NCI-H1105 treated with DMSO at 0.1 percent for 48 hours (cell line): ENCODE measurements at regions not wholly inside any gene's neighbourhood (a gene's known extent, or its start where the extent isn't known, plus 50 kb on each side); places are given as distances from the start of the nearest gene placed in this dataset.
"Not testable (repeated sequence)": the region's sequence is repeated elsewhere in the genome, so short reads cannot be mapped to it uniquely, and the experiment has no call there.

Experiments used
- DNase-seq: peaks from one replicate; lab custom pipeline; 2025; lab: John Stamatoyannopoulos, UW

GRCh38 chr5:62222305-62222704, 83.7 kb upstream of the KIF2A start:
- DNase-seq: not testable (repeated sequence)

- DNase-seq: not testable (repeated sequence)
Measured at GRCh38 chr5:62223312-62223670, 82.7 kb upstream of the KIF2A start.

- DNase-seq: not testable (repeated sequence)
Measured at GRCh38 chr5:62224987-62225601, 80.9 kb upstream of the KIF2A start.

- not testable (repeated sequence) for DNase-seq
Measured at GRCh38 chr5:62230876-62231388, 75.1 kb upstream of the KIF2A start.

- DNase-seq: no peak
Measured at GRCh38 chr5:62231576-62231975, 74.4 kb upstream of the KIF2A start.

- not testable (repeated sequence) for DNase-seq
Measured at GRCh38 chr5:62232218-62232617, 73.8 kb upstream of the KIF2A start.

GRCh38 chr5:62233083-62234046, 72.6 kb upstream of the KIF2A start:
- DNase-seq: not testable (repeated sequence)

GRCh38 chr5:62236593-62236992, 69.4 kb upstream of the KIF2A start:
- DNase-seq: not testable (repeated sequence)

GRCh38 chr5:62237944-62238343, 68.1 kb upstream of the KIF2A start:
- DNase-seq: not testable (repeated sequence)

- not testable (repeated sequence) for DNase-seq
Measured at GRCh38 chr5:62238584-62238983, 67.4 kb upstream of the KIF2A start.

- not testable (repeated sequence) for DNase-seq
Measured at GRCh38 chr5:62240494-62240893, 65.5 kb upstream of the KIF2A start.

GRCh38 chr5:62242000-62242399, 64.0 kb upstream of the KIF2A start:
- not testable (repeated sequence) for DNase-seq

- DNase-seq: not testable (repeated sequence)
Measured at GRCh38 chr5:62243046-62243445, 63.0 kb upstream of the KIF2A start.

GRCh38 chr5:62248192-62248591, 57.8 kb upstream of the KIF2A start:
- not testable (repeated sequence) for DNase-seq

- not testable (repeated sequence) for DNase-seq
Measured at GRCh38 chr5:62250085-62250484, 55.9 kb upstream of the KIF2A start.

GRCh38 chr5:62250919-62251318, 55.1 kb upstream of the KIF2A start:
- not testable (repeated sequence) for DNase-seq

GRCh38 chr5:62252519-62252918, 53.5 kb upstream of the KIF2A start:
- DNase-seq: not testable (repeated sequence)

- not testable (repeated sequence) for DNase-seq
Measured at GRCh38 chr5:62255551-62255950, 50.5 kb upstream of the KIF2A start.

GRCh38 chr5:62256161-62257019, 49.6 kb upstream of the KIF2A start:
- DNase-seq: no peak
